Coronary artery (tissue), 2 donors: ENCODE measurements at regions not wholly inside any gene's neighbourhood (a gene's known extent, or its start where the extent isn't known, plus 50 kb on each side); places are given as distances from the start of the nearest gene placed in this dataset.
"Not testable (repeated sequence)": the region's sequence is repeated elsewhere in the genome, so short reads cannot be mapped to it uniquely, and the experiment has no call there.

Experiments
- DNase-seq: peaks from one replicate; pipeline ENCODE4 v3.0.0-alpha.2; 2017; ENCODE audit warnings: low spot score
- H3K27ac ChIP-seq, 2 donors: fragments of 200-600 bp; sonication (generic); one replicate each; pipeline ENCODE4 v1.5.1; 2016 to 2019
- H3K4me3 ChIP-seq: fragments of 200-600 bp; sonication (generic); 2 replicates; pipeline ENCODE4 v1.5.1; 2016; ENCODE audit warnings: mild to moderate bottlenecking, moderate library complexity
- CTCF ChIP-seq: fragments of 200-600 bp; sonication (generic); IDR thresholded peaks from one replicate; pipeline ENCODE4 v1.5.1; 2019; ENCODE audit warnings: antibody characterized with exemption

- no peak for TF ChIP-seq CTCF
- H3K27ac ChIP-seq, result no peak overlapping the region
- H3K4me3 ChIP-seq, result no peak overlapping the region
These were observed 146.5 kb downstream of the SPATA31D1 start for GRCh38 chr9:82135106-82135505.

GRCh38 chr9:82138081-82138480, 149.5 kb downstream of the SPATA31D1 start:
- H3K27ac ChIP-seq, H3K4me3 ChIP-seq, DNase-seq: not testable (repeated sequence)

More at GRCh38 chr9:82135106-82135505, 146.5 kb downstream of the SPATA31D1 start:
- DNase-seq, result no peak

- TF ChIP-seq CTCF, result no peak
- Histone ChIP-seq H3K27ac (no peak overlapping the region), H3K4me3 (no peak overlapping the region)
- no peak for DNase-seq
These were observed 151.9 kb downstream of the SPATA31D1 start for GRCh38 chr9:82140471-82140870.

GRCh38 chr9:82144803-82145202, 156.2 kb downstream of the SPATA31D1 start:
- no peak for TF ChIP-seq CTCF
- DNase-seq, result no peak
- Histone ChIP-seq H3K27ac (no peak overlapping the region), H3K4me3 (no peak overlapping the region)

- no peak overlapping the region for H3K4me3 ChIP-seq
- no peak for DNase-seq
- no peak for TF ChIP-seq CTCF
- no peak overlapping the region for H3K27ac ChIP-seq
These were observed 158.1 kb downstream of the SPATA31D1 start for GRCh38 chr9:82146677-82147076.

GRCh38 chr9:82147798-82148425, 159.3 kb downstream of the SPATA31D1 start:
- no peak for TF ChIP-seq CTCF
- DNase-seq, result no peak
- Histone ChIP-seq H3K27ac (no peak overlapping the region), H3K4me3 (no peak overlapping the region)

- DNase-seq, result no peak
- H3K4me3 ChIP-seq, result no peak overlapping the region
- no peak overlapping the region for H3K27ac ChIP-seq
- no peak for TF ChIP-seq CTCF
These were observed 159.8 kb downstream of the SPATA31D1 start for GRCh38 chr9:82148426-82148810.
